Panc1 (cell line): ENCODE measurements at regions not wholly inside any gene's neighbourhood (a gene's known extent, or its start where the extent isn't known, plus 50 kb on each side); places are given as distances from the start of the nearest gene placed in this dataset.

Source experiments
- ATAC-seq: fragments of 200-7000 bp; cut with Tn5 transposase; 2 replicates; pipeline ENCODE4 v1.9.1; 2020; ENCODE audit warnings: mild to moderate bottlenecking, moderate library complexity
- BruUV-seq: library from RNA; stranded (reverse); fragments of 400-500 nt; replicated peaks from 2 replicates; lab custom pipeline; 2021; lab: Mats Ljungman, UMichigan
- CTCF ChIA-PET: fragments of 300-600 bp; sonication (Branson Sonifier 250); formaldehyde crosslinking; loops from one replicate; lab custom pipeline; 2022; ENCODE audit warnings: antibody characterized with exemption; lab: Charles Lee
- POLR2A ChIA-PET: fragments of 300-600 bp; sonication (Branson Sonifier 250); formaldehyde crosslinking; loops from one replicate; lab custom pipeline; 2022; ENCODE audit warnings: antibody characterized with exemption; lab: Charles Lee
- DNase-seq: peaks from one replicate; pipeline ENCODE4 v3.0.0-alpha.2; 2010; ENCODE audit warnings: low read depth, low spot score
- H3K27ac ChIP-seq: 2 replicates; pipeline ENCODE4 v1.5.1; 2011; ENCODE audit warnings: mild to moderate bottlenecking, low read length, inconsistent platforms
- H3K27me3 ChIP-seq: fragments of 200-500 bp; sonication (Bioruptor generic); 2 replicates; pipeline ENCODE4 v1.6.0; 2014; ENCODE audit warnings: low read length, inconsistent platforms; ENCODE audit not compliant: control insufficient read depth, insufficient read depth
- H3K36me3 ChIP-seq: fragments of 200-500 bp; sonication (Bioruptor generic); 2 replicates; pipeline ENCODE4 v1.5.1; 2014; ENCODE audit warnings: inconsistent platforms, mild to moderate bottlenecking, low read length, moderate library complexity; ENCODE audit not compliant: control insufficient read depth, insufficient read depth
- H3K4me1 ChIP-seq: 2 replicates; pipeline ENCODE4 v1.5.1; 2011; ENCODE audit warnings: inconsistent platforms, mild to moderate bottlenecking, low read length, moderate library complexity; ENCODE audit not compliant: control insufficient read depth, insufficient read depth
- H3K4me3 ChIP-seq, 2 experiments: 2 replicates each; pipeline ENCODE4 v1.5.1; 2011 to 2012; ENCODE audit warnings: low read depth in 2 of 2, low read length in 2 of 2, mild to moderate bottlenecking in 2 of 2, inconsistent platforms in 1 of 2, moderate library complexity in 1 of 2
- H3K9me3 ChIP-seq: fragments of 200-500 bp; sonication (Bioruptor generic); 2 replicates; pipeline ENCODE4 v1.5.1; 2014; ENCODE audit warnings: low read depth, mild to moderate bottlenecking, inconsistent platforms, low read length, moderate library complexity; ENCODE audit not compliant: control insufficient read depth, insufficient read depth
- CTCF ChIP-seq: fragments of 450-650 bp; IDR thresholded peaks from 2 replicates; pipeline ENCODE4 v1.5.1; 2017; ENCODE audit warnings: mild to moderate bottlenecking
- POLR2AphosphoS5 ChIP-seq: IDR thresholded peaks from 2 replicates; pipeline ENCODE4 v1.6.1; 2012; ENCODE audit warnings: mild to moderate bottlenecking, low read depth, low read length, moderate library complexity
- REST ChIP-seq, 2 experiments: IDR thresholded peaks; 2 replicates each; pipeline ENCODE4 v1.6.1; 2011 to 2012; ENCODE audit warnings: low read depth in 2 of 2, control low read depth in 1 of 2, low read length in 1 of 2, mild to moderate bottlenecking in 1 of 2, moderate library complexity in 1 of 2; ENCODE audit not compliant: insufficient read depth in 1 of 2
- SIN3A ChIP-seq: IDR thresholded peaks from 2 replicates; pipeline ENCODE4 v1.6.1; 2012; ENCODE audit warnings: low read depth, mild to moderate bottlenecking, low read length, moderate library complexity, borderline replicate concordance; ENCODE audit not compliant: insufficient read depth
- TCF7L2 ChIP-seq: IDR thresholded peaks from 2 replicates; pipeline ENCODE4 v1.6.1; 2011; ENCODE audit warnings: mild to moderate bottlenecking, low read depth, low read length, inconsistent platforms
- in situ Hi-C: cut with HindIII; loops from 2 replicates; pipeline ENCODE4 v1.10.0; 2016; ENCODE audit warnings: low sequenced_read_pairs, low pct_unique_long_range_greater_than_20kb
- intact Hi-C: fragments of 100-400 bp; cut with micrococcal nuclease; formaldehyde crosslinking; loops from one replicate; pipeline ENCODE4 v1.10.0; 2022; ENCODE audit not compliant: unreplicated experiment

- BruUV-seq, result no TSS peak
- in situ Hi-C loops, result no loop called here
- CTCF ChIA-PET, result no interaction called here
- Histone ChIP-seq H3K27ac (no peak overlapping the region), H3K4me1 (no peaks in the 10 kb centered on the region), H3K9me3 (no peaks in the 10 kb centered on the region), H3K36me3 (no peaks in the 10 kb centered on the region), H3K27me3 (peaks cover 3% of the 10 kb centered on the region), H3K4me3 (no peak overlapping the region)
- intact Hi-C loops, result no loop called here
- no peak for TF ChIP-seq CTCF
- POLR2A ChIA-PET, result no interaction called here
- ATAC-seq (no peak), DNase-seq (no peak)
Observed at GRCh38 chr20:43365691-43366090, 92.0 kb upstream of the SRSF6 start.

GRCh38 chr20:43364001-43364400, 93.7 kb upstream of the SRSF6 start:
- intact Hi-C loops (no loop called here), in situ Hi-C loops (no loop called here)
- ATAC-seq, result no peak
- ChIA-PET CTCF (no interaction called here), POLR2A (no interaction called here)
- no peak overlapping the region for H3K4me3 ChIP-seq
- no peaks in the 10 kb centered on the region for H3K36me3 ChIP-seq
- no peak for TF ChIP-seq TCF7L2
- no peak for TF ChIP-seq REST (IDR thresholded peaks at IDR 0.05; ENCODE audit: insufficient read depth in 1 of 2, low read depth in 2 of 2, low read length in 1 of 2)
- no peak for TF ChIP-seq SIN3A
- no peak for TF ChIP-seq POLR2AphosphoS5
- TF ChIP-seq CTCF, result no peak
- no peaks in the 10 kb centered on the region for H3K9me3 ChIP-seq
- H3K27ac ChIP-seq, result no peak overlapping the region
- no TSS peak for BruUV-seq
- no peak for DNase-seq
- peaks cover 6% of the 10 kb centered on the region for H3K27me3 ChIP-seq
- H3K4me1 ChIP-seq, result no peaks in the 10 kb centered on the region

GRCh38 chr20:43363506-43363905, 94.2 kb upstream of the SRSF6 start:
- no peak overlapping the region for H3K27ac ChIP-seq
- CTCF ChIA-PET, result no interaction called here
- DNase-seq (no peak), ATAC-seq (no peak)
- intact Hi-C loops (no loop called here), in situ Hi-C loops (no loop called here)
- H3K4me1 ChIP-seq, result no peaks in the 10 kb centered on the region
- POLR2A ChIA-PET, result no interaction called here
- H3K4me3 ChIP-seq, result no peak overlapping the region
- H3K36me3 ChIP-seq, result no peaks in the 10 kb centered on the region
- peaks cover 6% of the 10 kb centered on the region for H3K27me3 ChIP-seq
- H3K9me3 ChIP-seq, result no peaks in the 10 kb centered on the region
- no TSS peak for BruUV-seq
- TF ChIP-seq TCF7L2 (no peak), REST (IDR thresholded peaks at IDR 0.05; ENCODE audit: insufficient read depth in 1 of 2, low read depth in 2 of 2, low read length in 1 of 2) (no peak), SIN3A (no peak), POLR2AphosphoS5 (no peak), CTCF (no peak)
